Keratinocyte (primary cell): ENCODE measurements at regions not wholly inside any gene's neighbourhood (a gene's known extent, or its start where the extent isn't known, plus 50 kb on each side); places are given as distances from the start of the nearest gene placed in this dataset.

Experiments
- EZH2 ChIP-seq: IDR thresholded peaks from one replicate; pipeline ENCODE4 v1.6.1; 2012; ENCODE audit warnings: inconsistent platforms, mild to moderate bottlenecking, low read length, moderate library complexity
- TF ChIP-seq, protein P1 (sequence below), 3 experiments: IDR thresholded peaks in 1 of 3; conservative IDR thresholded peaks in 1 of 3; optimal IDR thresholded peaks in 1 of 3; 2 replicates in 2 of 3; 3 replicates in 1 of 3; pipeline versions ENCODE3 to v1.5.1; 2011; ENCODE audit warnings: low read length in 3 of 3, mild to moderate bottlenecking in 3 of 3, moderate library complexity in 2 of 3, control low read depth in 1 of 3, inconsistent platforms in 1 of 3; ENCODE audit not compliant: insufficient read depth in 2 of 3; ENCODE audit errors: extremely low read depth in 1 of 3

DNA sequence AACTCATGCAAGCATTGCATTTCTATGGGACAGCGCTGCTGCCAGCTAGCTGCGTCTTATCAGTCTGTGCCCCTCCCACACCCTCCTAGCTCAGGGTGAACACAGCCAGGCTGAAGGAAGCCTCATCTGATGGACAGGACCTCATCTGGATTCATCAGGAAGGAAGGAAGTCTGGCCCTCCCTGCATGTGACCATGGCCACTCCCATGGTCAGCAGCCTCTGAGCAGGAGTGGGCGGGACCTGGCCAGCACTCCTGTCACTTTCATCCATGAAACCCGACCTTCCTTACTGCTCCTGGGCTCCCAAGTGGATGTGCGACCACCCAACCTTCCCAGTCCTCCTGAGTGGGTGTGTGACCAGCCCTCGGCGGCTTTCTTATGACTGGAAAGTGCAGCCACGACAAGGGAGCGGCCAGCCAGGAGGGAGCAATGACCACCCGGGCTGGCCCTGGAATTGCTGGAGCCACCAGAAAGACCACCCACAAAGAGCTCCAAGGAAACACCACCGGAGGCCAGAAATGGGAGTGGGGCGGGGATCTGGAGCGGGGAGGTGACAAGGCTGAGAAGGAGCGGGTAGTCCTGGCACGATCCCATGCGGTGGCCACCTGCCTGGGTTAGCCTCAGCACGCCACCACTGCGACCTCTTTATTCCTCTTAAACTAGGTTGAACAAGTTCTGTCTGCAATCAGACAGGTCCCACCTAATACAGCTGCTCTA is 241.2 kb downstream of the TTLL2 start:
- TF ChIP-seq, protein P1, sequence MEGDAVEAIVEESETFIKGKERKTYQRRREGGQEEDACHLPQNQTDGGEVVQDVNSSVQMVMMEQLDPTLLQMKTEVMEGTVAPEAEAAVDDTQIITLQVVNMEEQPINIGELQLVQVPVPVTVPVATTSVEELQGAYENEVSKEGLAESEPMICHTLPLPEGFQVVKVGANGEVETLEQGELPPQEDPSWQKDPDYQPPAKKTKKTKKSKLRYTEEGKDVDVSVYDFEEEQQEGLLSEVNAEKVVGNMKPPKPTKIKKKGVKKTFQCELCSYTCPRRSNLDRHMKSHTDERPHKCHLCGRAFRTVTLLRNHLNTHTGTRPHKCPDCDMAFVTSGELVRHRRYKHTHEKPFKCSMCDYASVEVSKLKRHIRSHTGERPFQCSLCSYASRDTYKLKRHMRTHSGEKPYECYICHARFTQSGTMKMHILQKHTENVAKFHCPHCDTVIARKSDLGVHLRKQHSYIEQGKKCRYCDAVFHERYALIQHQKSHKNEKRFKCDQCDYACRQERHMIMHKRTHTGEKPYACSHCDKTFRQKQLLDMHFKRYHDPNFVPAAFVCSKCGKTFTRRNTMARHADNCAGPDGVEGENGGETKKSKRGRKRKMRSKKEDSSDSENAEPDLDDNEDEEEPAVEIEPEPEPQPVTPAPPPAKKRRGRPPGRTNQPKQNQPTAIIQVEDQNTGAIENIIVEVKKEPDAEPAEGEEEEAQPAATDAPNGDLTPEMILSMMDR (optimal IDR thresholded peaks at IDR 0.05 in 1 of 3, IDR thresholded peaks at IDR 0.05 in 1 of 3, conservative IDR thresholded peaks at IDR 0.05 in 1 of 3; ENCODE audit: extremely low read depth in 1 of 3, insufficient read depth in 2 of 3, low read length in 3 of 3): no peak
- no peak for TF ChIP-seq EZH2
